ENCODE measurements at regions not wholly inside any gene's neighbourhood (a gene's known extent, or its start where the extent isn't known, plus 50 kb on each side); places are given as distances from the start of the nearest gene placed in this dataset.

GRCh38 chr2:120650022-120650644, 85.5 kb upstream of the GLI2 start:
- Histone ChIP-seq H2AK5ac (ENCODE audit: insufficient read length, low read length) (no peak overlapping the region), H3K79me1 (ENCODE audit: insufficient read depth, low read depth, low read length, poor library complexity, severe bottlenecking) (no peaks in the 10 kb centered on the region), H3K4me2 (ENCODE audit: insufficient read depth, insufficient read length, low read length) (no peak overlapping the region), H3K14ac (ENCODE audit: insufficient read depth, low read length) (no peak overlapping the region), H2BK120ac (ENCODE audit: low read depth, low read length, poor library complexity, severe bottlenecking) (no peak overlapping the region), H3K4ac (ENCODE audit: low read depth, low read length) (no peak overlapping the region), H2BK15ac (ENCODE audit: low read depth, low read length) (no peak overlapping the region), H3K9ac (ENCODE audit: extremely low read depth, insufficient read length, low read length) (no peak overlapping the region), H2BK20ac (ENCODE audit: low read depth, low read length, poor library complexity, severe bottlenecking) (no peak overlapping the region), H3K9me3 (ENCODE audit: control insufficient read depth, low read depth, low read length) (peaks cover 14% of the 10 kb centered on the region), H2BK5ac (ENCODE audit: insufficient read length, low read length) (no peak overlapping the region), H2BK12ac (ENCODE audit: insufficient read length, low read depth, low read length) (no peak overlapping the region), H3K56ac (ENCODE audit: insufficient read length, low read depth, low read length) (no peak overlapping the region), H3K23ac (ENCODE audit: insufficient read length, low read depth, low read length) (no peak overlapping the region), H4K91ac (ENCODE audit: insufficient read length, low read depth, low read length) (no peak overlapping the region), H3K79me2 (ENCODE audit: insufficient read depth, low read length) (no peaks in the 10 kb centered on the region), H4K5ac (ENCODE audit: insufficient read length, low read depth, low read length) (no peak overlapping the region), H2AFZ (ENCODE audit: low read length) (no peak overlapping the region), H3K18ac (ENCODE audit: insufficient read length, low read depth, low read length) (no peak overlapping the region), H3K4me1 (ENCODE audit: insufficient read depth, low read length) (no peaks in the 10 kb centered on the region; the same call in 1 of the 2 replicates), H3K27me3 (ENCODE audit: insufficient read depth, low read length) (no peaks in the 10 kb centered on the region; the same call in 1 of the 2 replicates), H3K27ac (ENCODE audit: insufficient read length, low read depth, low read length) (no peak overlapping the region), H4K8ac (replicated peaks; ENCODE audit: insufficient read length, low read depth, low read length) (no peak overlapping the region), H3T11ph (ENCODE audit: low read length) (no peak overlapping the region), H4K20me1 (ENCODE audit: control insufficient read depth, insufficient read depth, insufficient read length) (no peaks in the 10 kb centered on the region), H3K23me2 (ENCODE audit: insufficient read length, low read depth, low read length, poor library complexity, severe bottlenecking) (no peaks in the 10 kb centered on the region)
- H3K4me1 Mint-ChIP-seq: peaks cover 5 to 10% of the 10 kb centered on the region in 2 experiments
- no peak overlapping the region; a peak in 1 of 5 replicates for H3K4me3 Mint-ChIP-seq
- no peak for TF ChIP-seq CTCF (conservative IDR thresholded peaks at IDR 0.05)
- no peak for DNase-seq
- H3K27ac Mint-ChIP-seq: no peak overlapping the region
- peaks cover 58% of the 10 kb centered on the region for H3K27me3 Mint-ChIP-seq (ENCODE audit: low read depth)
- H3K9me3 Mint-ChIP-seq: peaks cover 29% of the 10 kb centered on the region in 2 experiments
- peaks cover 8 to 21% (median 13%) of the 10 kb centered on the region in 3 experiments for H3K36me3 Mint-ChIP-seq (ENCODE audit: insufficient read depth in 1 of 3, low read depth in 3 of 3)
- no CpG with 5 or more reads among the region's 1 CpG for WGBS (ENCODE audit: extremely low coverage, insufficient read length, low lambda C conversion rate)

Data from H9 (cell line).